HepG2 (cell line): ENCODE measurements at regions not wholly inside any gene's neighbourhood (a gene's known extent, or its start where the extent isn't known, plus 50 kb on each side); places are given as distances from the start of the nearest gene placed in this dataset.

ENCODE experiments used
- ATF1 ChIP-seq: IDR thresholded peaks from 2 replicates; pipeline ENCODE4 v1.6.1; 2016; ENCODE audit warnings: mild to moderate bottlenecking, control low read depth
- CEBPB ChIP-seq: IDR thresholded peaks from 2 replicates; pipeline ENCODE4 v1.6.1; 2011; ENCODE audit warnings: low read depth, low read length, improper control_type of control experiment, borderline replicate concordance
- HDAC2 ChIP-seq: sonication (generic); formaldehyde crosslinking; IDR thresholded peaks from 2 replicates; pipeline ENCODE4 v1.4.0; 2020; ENCODE audit warnings: missing genetic modification reagents
- MED13 ChIP-seq: sonication (generic); formaldehyde crosslinking; IDR thresholded peaks from 2 replicates; pipeline ENCODE4 v1.5.0; 2020; ENCODE audit warnings: missing genetic modification reagents
- MTA1 ChIP-seq: sonication (generic); formaldehyde crosslinking; IDR thresholded peaks from 2 replicates; pipeline ENCODE4 v1.4.0; 2020; ENCODE audit warnings: missing genetic modification reagents, mild to moderate bottlenecking, borderline replicate concordance
- NCOA2 ChIP-seq: sonication (generic); formaldehyde crosslinking; IDR thresholded peaks from 2 replicates; pipeline ENCODE4 v1.8.0; 2022; ENCODE audit warnings: inconsistent platforms
- POLR2A ChIP-seq, 2 experiments: IDR thresholded peaks; 2 replicates each; pipeline ENCODE4 v1.6.1; 2011; ENCODE audit warnings: low read depth in 2 of 2, low read length in 2 of 2, mild to moderate bottlenecking in 1 of 2, moderate library complexity in 1 of 2; ENCODE audit not compliant: insufficient read depth in 1 of 2
- ZNF24 ChIP-seq: fragments of 450-650 bp; IDR thresholded peaks from 2 replicates; pipeline ENCODE4 v1.6.1; 2017; ENCODE audit warnings: antibody characterized with exemption, mild to moderate bottlenecking
- TF ChIP-seq, protein P1 (sequence below): sonication (generic); formaldehyde crosslinking; IDR thresholded peaks from 2 replicates; pipeline ENCODE4 v1.4.0; 2020; ENCODE audit warnings: missing genetic modification reagents
- TF ChIP-seq, protein P2 (sequence below): sonication (generic); formaldehyde crosslinking; IDR thresholded peaks from 2 replicates; pipeline ENCODE4 v1.5.0; 2020; ENCODE audit warnings: mild to moderate bottlenecking, missing genetic modification reagents, moderate library complexity
- TF ChIP-seq, protein P3 (sequence below): sonication (generic); formaldehyde crosslinking; IDR thresholded peaks from 2 replicates; pipeline ENCODE4 v1.5.0; 2020; ENCODE audit warnings: missing genetic modification reagents, mild to moderate bottlenecking, borderline replicate concordance

DNA sequence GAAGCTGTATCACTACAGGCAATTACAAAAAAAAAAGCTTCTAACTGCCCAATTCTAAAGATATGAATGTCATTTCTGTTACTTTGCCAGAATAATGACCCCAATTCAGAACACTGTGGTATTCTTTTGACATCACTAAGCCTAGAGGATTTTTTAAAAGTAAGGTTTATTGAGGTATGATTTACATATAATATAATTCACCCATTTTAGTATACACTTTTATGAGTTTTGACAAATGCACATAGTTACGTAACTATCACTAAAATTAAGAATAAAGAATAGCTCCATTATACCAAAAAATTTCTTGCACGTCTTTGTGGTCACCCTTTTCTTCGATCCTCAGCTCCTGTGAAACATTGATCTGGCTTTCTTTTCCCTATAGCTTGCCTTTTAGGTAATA is 74.0 kb upstream of the PLSCR5 start:
- TF ChIP-seq MTA1 (CRISPR knock-in tag): no peak
- TF ChIP-seq, protein P1, sequence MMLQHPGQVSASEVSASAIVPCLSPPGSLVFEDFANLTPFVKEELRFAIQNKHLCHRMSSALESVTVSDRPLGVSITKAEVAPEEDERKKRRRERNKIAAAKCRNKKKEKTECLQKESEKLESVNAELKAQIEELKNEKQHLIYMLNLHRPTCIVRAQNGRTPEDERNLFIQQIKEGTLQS (CRISPR knock-in tag): no peak
- no peak for TF ChIP-seq CEBPB
- no peak for TF ChIP-seq POLR2A (IDR thresholded peaks at IDR 0.05; ENCODE audit: insufficient read depth in 1 of 2, low read depth in 2 of 2, low read length in 2 of 2)
- TF ChIP-seq, protein P2, sequence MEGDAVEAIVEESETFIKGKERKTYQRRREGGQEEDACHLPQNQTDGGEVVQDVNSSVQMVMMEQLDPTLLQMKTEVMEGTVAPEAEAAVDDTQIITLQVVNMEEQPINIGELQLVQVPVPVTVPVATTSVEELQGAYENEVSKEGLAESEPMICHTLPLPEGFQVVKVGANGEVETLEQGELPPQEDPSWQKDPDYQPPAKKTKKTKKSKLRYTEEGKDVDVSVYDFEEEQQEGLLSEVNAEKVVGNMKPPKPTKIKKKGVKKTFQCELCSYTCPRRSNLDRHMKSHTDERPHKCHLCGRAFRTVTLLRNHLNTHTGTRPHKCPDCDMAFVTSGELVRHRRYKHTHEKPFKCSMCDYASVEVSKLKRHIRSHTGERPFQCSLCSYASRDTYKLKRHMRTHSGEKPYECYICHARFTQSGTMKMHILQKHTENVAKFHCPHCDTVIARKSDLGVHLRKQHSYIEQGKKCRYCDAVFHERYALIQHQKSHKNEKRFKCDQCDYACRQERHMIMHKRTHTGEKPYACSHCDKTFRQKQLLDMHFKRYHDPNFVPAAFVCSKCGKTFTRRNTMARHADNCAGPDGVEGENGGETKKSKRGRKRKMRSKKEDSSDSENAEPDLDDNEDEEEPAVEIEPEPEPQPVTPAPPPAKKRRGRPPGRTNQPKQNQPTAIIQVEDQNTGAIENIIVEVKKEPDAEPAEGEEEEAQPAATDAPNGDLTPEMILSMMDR (CRISPR knock-in tag): no peak
- no peak for TF ChIP-seq NCOA2
- no peak for TF ChIP-seq MED13 (CRISPR knock-in tag)
- no peak for TF ChIP-seq ATF1 (CRISPR knock-in tag)
- no peak for TF ChIP-seq ZNF24
- TF ChIP-seq HDAC2: no peak
- TF ChIP-seq, protein P3, sequence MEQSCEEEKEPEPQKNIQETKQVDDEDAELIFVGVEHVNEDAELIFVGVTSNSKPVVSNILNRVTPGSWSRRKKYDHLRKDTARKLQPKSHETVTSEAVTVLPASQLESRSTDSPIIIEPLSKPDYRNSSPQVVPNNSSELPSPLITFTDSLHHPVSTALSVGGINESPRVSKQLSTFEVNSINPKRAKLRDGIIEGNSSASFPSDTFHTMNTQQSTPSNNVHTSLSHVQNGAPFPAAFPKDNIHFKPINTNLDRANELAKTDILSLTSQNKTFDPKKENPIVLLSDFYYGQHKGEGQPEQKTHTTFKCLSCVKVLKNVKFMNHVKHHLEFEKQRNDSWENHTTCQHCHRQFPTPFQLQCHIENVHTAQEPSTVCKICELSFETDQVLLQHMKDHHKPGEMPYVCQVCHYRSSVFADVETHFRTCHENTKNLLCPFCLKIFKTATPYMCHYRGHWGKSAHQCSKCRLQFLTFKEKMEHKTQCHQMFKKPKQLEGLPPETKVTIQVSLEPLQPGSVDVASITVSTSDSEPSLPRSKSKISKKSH (CRISPR knock-in tag): no peak
